ENCODE measurements at regions not wholly inside any gene's neighbourhood (a gene's known extent, or its start where the extent isn't known, plus 50 kb on each side); places are given as distances from the start of the nearest gene placed in this dataset.
A peak's percentile ranks its signal among the peaks of the same experiment; 100 is the strongest.
"Not testable (repeated sequence)": the region's sequence is repeated elsewhere in the genome, so short reads cannot be mapped to it uniquely, and the experiment has no call there.

DNA sequence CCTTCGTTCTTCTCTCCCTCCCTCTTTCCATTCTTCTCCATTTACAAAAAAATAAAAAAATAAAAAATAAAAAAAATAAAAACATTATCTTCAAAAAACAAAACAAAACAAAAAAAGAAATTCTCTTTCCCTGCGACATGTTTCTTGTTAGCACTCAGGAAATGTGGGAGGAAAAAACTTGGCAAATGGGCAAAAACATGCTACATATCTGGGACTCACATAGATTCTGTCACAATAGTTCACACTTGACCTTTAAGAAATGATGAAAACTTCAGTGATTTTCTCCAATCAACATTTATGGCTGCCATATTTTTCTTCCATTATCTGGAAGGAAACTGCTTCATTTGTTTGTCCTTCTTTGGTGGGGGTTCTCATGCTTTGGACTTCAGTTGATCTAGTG lies 109.3 kb downstream of the PRKAB2 start:
- no peak for DNase-seq (ENCODE audit: low spot score)

DNA sequence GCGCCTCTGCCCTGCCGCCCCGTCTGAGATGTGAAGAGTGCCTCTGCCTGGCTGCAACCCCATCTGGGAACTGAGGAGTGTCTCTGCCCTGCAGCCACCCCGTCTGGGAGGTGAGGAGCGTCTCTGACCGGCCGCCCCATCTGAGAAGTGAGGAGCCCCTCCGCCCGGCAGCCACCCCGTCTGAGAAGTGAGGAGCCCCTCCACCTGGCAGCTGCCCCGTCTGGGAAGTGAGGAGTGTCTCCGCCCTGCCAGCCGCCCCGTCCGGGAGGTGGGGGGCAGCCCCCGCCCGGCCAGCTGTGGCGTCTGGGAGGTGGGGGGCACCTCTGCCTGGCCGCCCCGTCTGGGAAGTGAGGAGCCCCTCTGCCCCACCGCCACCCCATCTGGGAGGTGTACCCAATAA lies 110.4 kb downstream of the PRKAB2 start:
- not testable (repeated sequence) for DNase-seq (ENCODE audit: low spot score)

DNA sequence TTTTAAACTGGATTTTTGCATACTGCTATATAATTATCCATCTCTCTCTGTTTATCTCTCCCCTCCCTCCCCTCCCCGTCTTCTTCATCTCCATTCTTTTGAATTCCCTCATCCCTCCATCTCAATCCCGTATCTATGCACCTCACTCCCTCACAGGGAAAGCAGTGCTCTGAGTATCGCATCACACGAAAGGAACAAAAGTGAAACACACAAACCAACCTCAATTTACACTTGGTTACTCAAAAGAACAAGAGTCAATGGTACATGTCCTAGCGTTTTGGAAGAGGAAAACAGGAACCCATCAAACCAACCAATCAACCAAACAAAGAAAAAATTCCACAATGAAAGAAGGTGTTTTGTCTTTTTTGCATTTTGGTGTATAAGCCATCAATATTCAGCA lies 115.1 kb downstream of the NBPF12 start:
- no peak for DNase-seq (ENCODE audit: low spot score)

DNA sequence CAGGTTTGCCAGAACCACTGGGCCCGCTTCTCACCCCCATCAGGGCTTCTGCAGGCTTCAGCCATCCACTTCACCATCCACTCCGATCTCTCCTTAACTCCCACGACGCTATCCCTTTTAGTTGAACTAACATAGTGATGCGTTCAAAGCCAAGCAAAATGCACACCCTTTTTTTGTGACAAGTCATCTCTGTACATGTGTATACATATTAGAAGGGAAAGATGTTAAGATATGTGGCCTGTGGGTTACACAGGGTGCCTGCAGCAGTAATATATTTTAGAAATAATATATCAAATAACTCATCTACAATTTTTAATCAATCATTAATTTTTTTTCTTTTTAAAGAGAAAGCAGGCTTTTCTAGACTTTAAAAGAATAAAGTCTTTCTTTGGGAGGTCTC lies 114.6 kb downstream of the NBPF12 start:
- DNase-seq (ENCODE audit: low spot score): no peak

DNA sequence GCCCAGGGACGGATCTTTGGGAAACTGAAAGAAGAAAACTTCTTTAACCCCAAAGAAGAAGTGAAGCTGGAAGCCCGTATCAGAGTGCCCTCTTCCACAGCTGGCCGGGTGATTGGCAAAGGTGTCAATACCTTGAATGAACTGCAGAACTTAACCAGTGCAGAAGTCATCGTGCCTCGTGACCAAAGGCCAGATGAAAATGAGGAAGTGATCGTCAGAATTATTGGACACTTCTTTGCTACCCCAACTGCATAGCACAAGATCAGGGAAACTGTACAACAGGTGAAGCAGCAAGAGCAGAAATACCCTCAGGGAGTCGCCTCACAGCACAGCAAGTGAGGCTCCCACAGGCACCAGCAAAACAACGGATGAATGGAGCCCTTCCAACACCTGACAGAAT lies 114.0 kb downstream of the NBPF12 start:
- DNase-seq (ENCODE audit: low spot score): no peak

DNA sequence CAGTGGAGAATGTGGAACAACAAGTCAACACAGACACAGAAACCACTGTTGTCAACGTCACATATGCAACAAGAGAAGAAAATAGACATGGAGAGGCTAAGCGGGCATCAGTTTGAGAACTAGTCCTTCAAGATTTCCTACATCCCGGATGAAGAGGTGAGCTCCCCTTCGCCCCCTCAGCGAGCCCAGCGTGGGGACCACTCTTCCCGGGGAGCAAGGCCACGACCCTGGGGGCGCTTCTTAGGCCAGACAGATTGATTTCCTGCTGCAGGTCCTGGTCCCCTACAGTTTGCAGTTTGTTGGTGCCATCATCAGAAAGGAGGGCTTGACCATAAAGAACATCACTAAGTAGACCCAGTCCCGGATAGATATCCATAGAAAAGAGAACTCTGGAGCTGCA lies 113.0 kb downstream of the NBPF12 start:
- DNase-seq (ENCODE audit: low spot score): no peak

DNA sequence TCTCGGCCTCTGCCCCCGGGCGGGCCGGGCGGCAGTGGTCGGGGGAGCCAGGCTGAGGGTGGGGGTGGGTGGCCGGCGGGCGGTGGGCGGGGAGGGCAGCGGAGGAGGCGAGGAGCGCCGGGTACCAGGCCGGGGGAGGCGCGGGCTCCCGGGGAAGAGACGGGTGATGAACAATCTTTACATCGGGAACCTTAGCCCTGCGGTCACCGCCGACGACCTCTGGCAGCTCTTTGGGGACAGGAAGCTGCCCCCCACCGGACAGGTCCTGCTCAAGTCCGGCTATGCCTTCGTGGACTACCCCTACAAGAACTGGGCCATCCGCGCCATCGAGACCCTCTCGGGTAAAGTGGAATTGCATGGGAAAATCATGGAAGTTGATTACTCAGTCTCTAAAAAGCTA lies 112.5 kb downstream of the NBPF12 start:
- no peak for DNase-seq (ENCODE audit: low spot score)

DNA sequence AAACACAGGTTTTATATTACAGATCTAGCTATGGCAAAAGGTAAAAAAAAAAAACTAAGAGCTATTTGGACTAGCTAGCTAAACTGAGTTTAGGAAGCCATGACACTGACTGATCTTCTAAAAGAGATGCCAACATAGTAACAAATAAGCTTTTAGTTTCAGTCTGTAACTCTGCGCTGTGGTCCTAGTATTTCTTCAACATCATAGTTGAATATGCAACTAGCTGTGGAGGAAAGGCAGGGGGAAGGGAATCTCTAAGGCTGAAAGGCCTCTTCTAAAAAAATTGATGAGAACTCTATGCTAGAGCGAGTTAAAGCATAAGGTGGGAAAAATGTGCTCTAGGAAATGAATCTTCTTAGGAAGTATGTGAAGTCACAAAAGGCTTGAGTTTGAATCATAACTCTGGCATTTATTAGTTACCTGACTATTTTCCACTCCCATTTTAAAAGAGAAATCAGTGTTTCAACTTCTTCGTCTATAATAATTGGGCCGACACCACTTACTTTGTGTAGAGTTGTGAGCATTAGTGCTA lies 108.8 kb downstream of the NBPF12 start:
- peak; percentile 33 for DNase-seq (ENCODE audit: low spot score)

DNA sequence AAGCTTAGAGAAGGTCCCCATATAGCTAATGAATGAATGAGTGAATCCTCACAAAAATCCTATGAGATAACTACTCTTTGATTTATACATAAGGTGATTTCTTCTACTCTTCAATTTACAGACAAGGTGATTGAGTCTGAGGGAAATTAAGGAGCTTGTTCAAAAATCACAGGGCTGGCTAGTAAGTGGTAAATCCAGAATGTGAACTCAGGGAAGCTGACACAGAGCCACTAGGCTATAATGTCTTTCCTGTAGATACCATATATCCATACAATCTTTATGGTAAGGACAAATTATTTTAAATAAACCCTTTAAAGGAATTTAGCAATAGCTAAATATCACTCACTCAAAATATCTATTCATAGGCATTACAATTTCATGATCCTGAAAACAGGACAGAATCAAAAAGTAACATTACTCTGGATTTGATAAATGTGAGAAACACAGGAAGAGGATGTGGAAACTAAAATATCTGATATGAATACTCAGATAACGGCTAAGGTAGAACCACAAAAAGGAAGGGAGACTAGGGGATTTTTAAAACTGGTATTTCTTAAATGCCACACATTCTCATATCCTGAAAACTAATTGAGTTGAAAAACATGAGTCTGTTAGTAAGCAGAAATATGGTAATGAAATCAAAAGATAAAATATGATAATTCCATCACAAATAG lies 108.2 kb downstream of the NBPF12 start:
- DNase-seq (ENCODE audit: low spot score): no peak

Data from kidney tubule cell (primary cell).